22Rv1 (cell line): ENCODE measurements at regions not wholly inside any gene's neighbourhood (a gene's known extent, or its start where the extent isn't known, plus 50 kb on each side); places are given as distances from the start of the nearest gene placed in this dataset.

Source experiments
- H3K27ac ChIP-seq: fragments of 450-650 bp; 2 replicates; pipeline ENCODE4 v1.5.1; 2017
- ZFX ChIP-seq: fragments of 450-650 bp; IDR thresholded peaks from 2 replicates; pipeline ENCODE4 v1.6.1; 2017; ENCODE audit warnings: antibody characterized with exemption, borderline replicate concordance
- TF ChIP-seq, protein P1 (sequence below): fragments of 450-650 bp; IDR thresholded peaks from 2 replicates; pipeline ENCODE4 v1.5.1; 2017; ENCODE audit warnings: mild to moderate bottlenecking

GRCh38 chr4:22573198-22573597 is 57.3 kb upstream of the ADGRA3 start:
- no peak overlapping the region for H3K27ac ChIP-seq
- no peak for TF ChIP-seq ZFX
- TF ChIP-seq, protein P1, sequence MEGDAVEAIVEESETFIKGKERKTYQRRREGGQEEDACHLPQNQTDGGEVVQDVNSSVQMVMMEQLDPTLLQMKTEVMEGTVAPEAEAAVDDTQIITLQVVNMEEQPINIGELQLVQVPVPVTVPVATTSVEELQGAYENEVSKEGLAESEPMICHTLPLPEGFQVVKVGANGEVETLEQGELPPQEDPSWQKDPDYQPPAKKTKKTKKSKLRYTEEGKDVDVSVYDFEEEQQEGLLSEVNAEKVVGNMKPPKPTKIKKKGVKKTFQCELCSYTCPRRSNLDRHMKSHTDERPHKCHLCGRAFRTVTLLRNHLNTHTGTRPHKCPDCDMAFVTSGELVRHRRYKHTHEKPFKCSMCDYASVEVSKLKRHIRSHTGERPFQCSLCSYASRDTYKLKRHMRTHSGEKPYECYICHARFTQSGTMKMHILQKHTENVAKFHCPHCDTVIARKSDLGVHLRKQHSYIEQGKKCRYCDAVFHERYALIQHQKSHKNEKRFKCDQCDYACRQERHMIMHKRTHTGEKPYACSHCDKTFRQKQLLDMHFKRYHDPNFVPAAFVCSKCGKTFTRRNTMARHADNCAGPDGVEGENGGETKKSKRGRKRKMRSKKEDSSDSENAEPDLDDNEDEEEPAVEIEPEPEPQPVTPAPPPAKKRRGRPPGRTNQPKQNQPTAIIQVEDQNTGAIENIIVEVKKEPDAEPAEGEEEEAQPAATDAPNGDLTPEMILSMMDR, result no peak

GRCh38 chr4:22573641-22574040 is 57.8 kb upstream of the ADGRA3 start:
- TF ChIP-seq, protein P1, result no peak
- TF ChIP-seq ZFX, result no peak
- no peak overlapping the region for H3K27ac ChIP-seq

GRCh38 chr4:22574424-22574823 is 58.6 kb upstream of the ADGRA3 start:
- TF ChIP-seq ZFX, result no peak
- TF ChIP-seq, protein P1, result no peak
- no peak overlapping the region for H3K27ac ChIP-seq

DNA sequence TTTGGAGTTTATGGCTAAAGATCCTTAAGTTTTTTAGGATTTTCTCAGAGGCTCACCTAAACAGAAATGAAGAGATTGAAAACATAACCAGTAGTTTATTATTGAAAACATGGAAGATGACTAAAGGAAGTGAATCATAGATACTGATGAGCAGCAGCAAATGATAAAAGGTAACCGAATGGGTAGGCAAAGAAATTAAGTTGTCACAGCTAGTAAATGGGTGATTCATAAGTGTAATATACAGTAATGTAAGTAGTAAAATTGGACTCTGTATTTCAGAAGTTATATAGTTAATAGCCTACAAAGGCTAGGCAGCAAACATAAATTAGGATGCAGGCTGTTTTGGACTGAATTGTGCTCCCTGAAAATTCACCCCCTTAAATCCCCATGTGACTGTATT is 59.0 kb upstream of the ADGRA3 start:
- TF ChIP-seq, protein P1, result no peak
- no peak for TF ChIP-seq ZFX

DNA sequence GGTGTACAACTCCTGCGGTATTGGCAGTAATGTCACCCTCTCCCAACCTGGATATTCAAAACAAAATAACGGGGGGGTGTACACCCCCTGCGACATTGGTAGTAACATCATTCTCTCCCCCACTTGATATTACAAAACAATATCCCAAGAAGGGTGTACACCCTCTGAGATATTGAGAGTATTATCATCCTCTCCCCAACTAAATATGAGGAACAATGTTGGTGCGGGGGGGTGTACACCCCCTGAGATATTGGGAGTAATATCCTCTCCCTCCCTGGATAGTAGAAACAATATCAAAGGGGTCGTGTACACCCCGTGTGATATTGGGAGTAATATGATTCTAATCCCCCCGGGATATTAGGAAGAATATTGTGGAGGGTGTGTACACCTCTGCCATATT is 71.4 kb upstream of the ADGRA3 start:
- no peak overlapping the region for H3K27ac ChIP-seq
- TF ChIP-seq ZFX, result no peak

More for the DNA sequence above, 59.0 kb upstream of the ADGRA3 start:
- no peak overlapping the region for H3K27ac ChIP-seq

- no peak overlapping the region for H3K27ac ChIP-seq
- no peak for TF ChIP-seq ZFX
- TF ChIP-seq, protein P1, result no peak
Measured at GRCh38 chr4:22593933-22594332, 78.1 kb upstream of the ADGRA3 start.

DNA sequence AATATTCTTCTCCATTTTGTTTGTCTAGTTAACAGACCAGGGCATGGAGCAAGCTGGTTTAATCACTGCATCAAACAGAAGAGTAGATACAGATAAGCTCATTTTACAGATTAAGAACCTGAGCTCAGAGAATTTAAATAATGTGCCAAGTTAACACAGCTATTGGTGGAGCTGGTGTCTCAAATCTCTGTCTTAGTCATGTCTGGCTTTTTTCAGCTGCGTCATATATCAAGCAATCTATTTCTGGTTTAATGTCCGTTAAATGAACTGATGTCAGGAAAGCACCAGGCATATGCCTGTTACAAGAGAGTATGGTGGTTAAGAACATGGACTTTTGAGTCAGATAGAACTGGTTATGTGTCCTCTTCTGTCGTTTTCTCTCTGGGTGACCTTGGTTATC is 79.8 kb upstream of the ADGRA3 start:
- no peak overlapping the region for H3K27ac ChIP-seq
- no peak for TF ChIP-seq ZFX
- TF ChIP-seq, protein P1, result no peak

DNA sequence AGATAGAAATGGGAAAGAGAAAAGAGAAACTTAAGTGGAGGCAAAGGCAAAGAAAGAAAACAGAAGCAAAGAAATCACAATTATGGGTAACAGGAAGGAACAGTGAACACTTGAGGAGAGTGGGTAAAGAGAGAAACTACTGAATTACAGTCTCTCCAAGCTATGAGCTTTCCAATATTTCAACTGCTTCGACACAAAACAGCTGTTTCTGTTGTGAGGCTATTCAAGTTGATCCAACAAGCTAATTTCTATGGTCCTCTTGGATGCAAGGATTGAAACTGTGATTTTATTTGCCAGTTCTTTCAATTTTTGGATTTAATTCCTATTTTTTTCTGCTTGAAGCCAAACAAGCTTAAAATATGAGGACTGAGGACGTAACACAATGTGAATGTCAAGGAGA is 80.5 kb upstream of the ADGRA3 start:
- TF ChIP-seq ZFX, result no peak
- TF ChIP-seq, protein P1, result no peak
- H3K27ac ChIP-seq, result no peak overlapping the region
